B cell (primary cell): ENCODE measurements at regions not wholly inside any gene's neighbourhood (a gene's known extent, or its start where the extent isn't known, plus 50 kb on each side); places are given as distances from the start of the nearest gene placed in this dataset.

Experiments used
- EZH2 ChIP-seq: IDR thresholded peaks from 2 replicates; pipeline ENCODE4 v1.6.1; 2012; ENCODE audit warnings: borderline replicate concordance, low read depth, mild to moderate bottlenecking, moderate library complexity, low read length; ENCODE audit not compliant: insufficient read depth, poor library complexity, severe bottlenecking
- TF ChIP-seq, protein P1 (sequence below): fragments of 200-600 bp; IDR thresholded peaks from one replicate; pipeline ENCODE4 v1.8.0; 2022; ENCODE audit warnings: antibody characterized with exemption, mild to moderate bottlenecking

DNA sequence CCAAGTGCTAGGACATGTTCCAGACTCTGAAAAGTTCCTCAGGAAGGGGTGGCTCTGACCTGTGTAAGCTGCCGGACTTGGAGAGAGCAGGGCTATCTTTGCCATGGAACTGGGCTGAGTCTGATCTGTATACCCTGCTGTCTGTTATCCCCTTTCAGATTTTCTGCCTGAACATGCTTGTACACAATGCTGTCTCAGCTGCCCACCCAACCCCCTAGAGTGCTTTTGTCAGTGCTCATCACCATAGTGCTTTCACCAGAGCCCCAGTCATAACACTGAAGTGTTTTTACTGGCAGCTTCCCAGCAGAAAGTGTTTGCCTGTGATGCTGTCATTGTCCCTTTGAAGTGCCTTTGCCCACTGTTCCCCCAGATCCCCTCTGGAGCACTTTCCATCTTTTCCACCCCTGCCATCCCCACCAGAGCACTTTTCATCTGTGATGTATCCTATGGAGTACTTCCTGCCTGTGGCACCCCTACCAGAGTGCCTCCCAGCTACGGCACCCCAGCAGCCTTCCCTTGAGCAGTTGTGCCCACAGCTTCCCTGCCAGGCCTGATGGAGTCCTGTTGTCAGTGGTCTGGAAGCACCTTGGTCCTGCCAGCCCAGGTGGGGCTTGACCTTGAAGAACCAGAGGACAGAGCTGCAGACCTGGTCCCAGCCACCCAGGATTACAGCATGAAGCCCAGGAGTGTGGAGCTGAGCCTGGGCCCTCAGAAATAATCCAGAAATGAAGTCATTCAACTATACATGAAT is 397.7 kb downstream of the DIPK2A start:
- TF ChIP-seq, protein P1, sequence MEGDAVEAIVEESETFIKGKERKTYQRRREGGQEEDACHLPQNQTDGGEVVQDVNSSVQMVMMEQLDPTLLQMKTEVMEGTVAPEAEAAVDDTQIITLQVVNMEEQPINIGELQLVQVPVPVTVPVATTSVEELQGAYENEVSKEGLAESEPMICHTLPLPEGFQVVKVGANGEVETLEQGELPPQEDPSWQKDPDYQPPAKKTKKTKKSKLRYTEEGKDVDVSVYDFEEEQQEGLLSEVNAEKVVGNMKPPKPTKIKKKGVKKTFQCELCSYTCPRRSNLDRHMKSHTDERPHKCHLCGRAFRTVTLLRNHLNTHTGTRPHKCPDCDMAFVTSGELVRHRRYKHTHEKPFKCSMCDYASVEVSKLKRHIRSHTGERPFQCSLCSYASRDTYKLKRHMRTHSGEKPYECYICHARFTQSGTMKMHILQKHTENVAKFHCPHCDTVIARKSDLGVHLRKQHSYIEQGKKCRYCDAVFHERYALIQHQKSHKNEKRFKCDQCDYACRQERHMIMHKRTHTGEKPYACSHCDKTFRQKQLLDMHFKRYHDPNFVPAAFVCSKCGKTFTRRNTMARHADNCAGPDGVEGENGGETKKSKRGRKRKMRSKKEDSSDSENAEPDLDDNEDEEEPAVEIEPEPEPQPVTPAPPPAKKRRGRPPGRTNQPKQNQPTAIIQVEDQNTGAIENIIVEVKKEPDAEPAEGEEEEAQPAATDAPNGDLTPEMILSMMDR = no peak
- TF ChIP-seq EZH2 = no peak
